ENCODE measurements at regions not wholly inside any gene's neighbourhood (a gene's known extent, or its start where the extent isn't known, plus 50 kb on each side); places are given as distances from the start of the nearest gene placed in this dataset.

- TF ChIP-seq CTCF (IDR thresholded peaks at IDR 0.05; ENCODE audit: poor library complexity, severe bottlenecking), result no peak
- Histone ChIP-seq H3K9me3 (ENCODE audit: severe bottlenecking) (no peaks in the 10 kb centered on the region), H3K36me3 (ENCODE audit: low read depth) (no peaks in the 10 kb centered on the region), H3K27ac (ENCODE audit: poor library complexity, severe bottlenecking) (peak overlapping the region; percentile 74), H3K27me3 (ENCODE audit: insufficient read depth, poor library complexity, severe bottlenecking) (no peaks in the 10 kb centered on the region), H3K4me3 (ENCODE audit: severe bottlenecking) (no peak overlapping the region), H3K4me1 (ENCODE audit: insufficient read depth, poor library complexity, severe bottlenecking) (peaks cover 30% of the 10 kb centered on the region)
- ATAC-seq (ENCODE audit: low read depth) (no peak), DNase-seq (ENCODE audit: low spot score) (no peak)
These were observed 124.0 kb upstream of the SLC45A1 start for GRCh38 chr1:8193840-8194406.

GRCh38 chr1:8191474-8191873 lies 126.4 kb upstream of the SLC45A1 start:
- DNase-seq (ENCODE audit: low spot score), result no peak
- no peaks in the 10 kb centered on the region for H3K27me3 ChIP-seq (ENCODE audit: insufficient read depth, poor library complexity, severe bottlenecking)
- H3K4me1 ChIP-seq (ENCODE audit: insufficient read depth, poor library complexity, severe bottlenecking), result peaks cover 19% of the 10 kb centered on the region
- no peaks in the 10 kb centered on the region for H3K36me3 ChIP-seq (ENCODE audit: low read depth)
- ATAC-seq (ENCODE audit: low read depth), result no peak
- H3K9me3 ChIP-seq (ENCODE audit: severe bottlenecking), result no peaks in the 10 kb centered on the region
- H3K27ac ChIP-seq (ENCODE audit: poor library complexity, severe bottlenecking), result no peak overlapping the region
- H3K4me3 ChIP-seq (ENCODE audit: severe bottlenecking), result no peak overlapping the region
- TF ChIP-seq CTCF (IDR thresholded peaks at IDR 0.05; ENCODE audit: poor library complexity, severe bottlenecking), result no peak

- peak; percentile 53; the same call in 1 of the 3 replicates for ATAC-seq (ENCODE audit: low read depth)
- Histone ChIP-seq H3K4me1 (ENCODE audit: insufficient read depth, poor library complexity, severe bottlenecking) (peaks cover 17% of the 10 kb centered on the region), H3K36me3 (ENCODE audit: low read depth) (no peaks in the 10 kb centered on the region), H3K27me3 (ENCODE audit: insufficient read depth, poor library complexity, severe bottlenecking) (no peaks in the 10 kb centered on the region), H3K9me3 (ENCODE audit: severe bottlenecking) (no peaks in the 10 kb centered on the region), H3K4me3 (ENCODE audit: severe bottlenecking) (no peak overlapping the region), H3K27ac (ENCODE audit: poor library complexity, severe bottlenecking) (peak overlapping the region; percentile 30)
- TF ChIP-seq CTCF (IDR thresholded peaks at IDR 0.05; ENCODE audit: poor library complexity, severe bottlenecking), result no peak
- DNase-seq (ENCODE audit: low spot score), result no peak
These were observed 127.9 kb upstream of the SLC45A1 start for GRCh38 chr1:8189931-8190483.

- DNase-seq (ENCODE audit: low spot score) (no peak), ATAC-seq (ENCODE audit: low read depth) (no peak)
- Histone ChIP-seq H3K9me3 (ENCODE audit: severe bottlenecking) (no peaks in the 10 kb centered on the region), H3K4me1 (ENCODE audit: insufficient read depth, poor library complexity, severe bottlenecking) (peaks cover 23% of the 10 kb centered on the region), H3K4me3 (ENCODE audit: severe bottlenecking) (no peak overlapping the region), H3K27ac (ENCODE audit: poor library complexity, severe bottlenecking) (no peak overlapping the region), H3K36me3 (ENCODE audit: low read depth) (no peaks in the 10 kb centered on the region), H3K27me3 (ENCODE audit: insufficient read depth, poor library complexity, severe bottlenecking) (no peaks in the 10 kb centered on the region)
- no peak for TF ChIP-seq CTCF (IDR thresholded peaks at IDR 0.05; ENCODE audit: poor library complexity, severe bottlenecking)
These were observed 132.5 kb upstream of the SLC45A1 start for GRCh38 chr1:8185400-8185799.

- Histone ChIP-seq H3K9me3 (ENCODE audit: severe bottlenecking) (peaks cover 6% of the 10 kb centered on the region), H3K36me3 (ENCODE audit: low read depth) (no peaks in the 10 kb centered on the region), H3K27ac (ENCODE audit: poor library complexity, severe bottlenecking) (peak overlapping the region; percentile 98), H3K4me1 (ENCODE audit: insufficient read depth, poor library complexity, severe bottlenecking) (peaks cover 19% of the 10 kb centered on the region), H3K4me3 (ENCODE audit: severe bottlenecking) (no peak overlapping the region), H3K27me3 (ENCODE audit: insufficient read depth, poor library complexity, severe bottlenecking) (no peaks in the 10 kb centered on the region)
- no peak for ATAC-seq (ENCODE audit: low read depth)
- DNase-seq (ENCODE audit: low spot score), result no peak
- no peak for TF ChIP-seq CTCF (IDR thresholded peaks at IDR 0.05; ENCODE audit: poor library complexity, severe bottlenecking)
These were observed 133.6 kb upstream of the SLC45A1 start for GRCh38 chr1:8184301-8184700.

Measured in RWPE2 (cell line).